Right lobe of liver (tissue), 6 donors: ENCODE measurements at regions not wholly inside any gene's neighbourhood (a gene's known extent, or its start where the extent isn't known, plus 50 kb on each side); places are given as distances from the start of the nearest gene placed in this dataset.

Experiments
- ATAC-seq, 4 donors: fragments of 200-7000 bp; cut with Tn5 transposase; one replicate each; pipeline ENCODE4 v1.9.1; 2020; ENCODE audit warnings: mild to moderate bottlenecking in 4 of 4, moderate library complexity in 4 of 4
- DNase-seq, 3 donors: peaks; one replicate each; pipeline ENCODE4 v3.0.0-alpha.2; 2020
- H3K27ac ChIP-seq, 3 donors: fragments of 200-600 bp; one replicate each; pipeline ENCODE4 v1.8.0; 2022
- H3K27me3 ChIP-seq, 2 donors: fragments of 200-600 bp; one replicate each; pipeline ENCODE4 v1.8.0; 2022
- H3K36me3 ChIP-seq, 4 donors: fragments of 200-600 bp; sonication (generic) in 1 of 4; one replicate each; pipeline versions ENCODE4 v1.5.1 to v1.8.0; 2017 to 2022; ENCODE audit warnings: control low read depth in 1 of 4
- H3K4me1 ChIP-seq, 4 donors: fragments of 200-600 bp; sonication (generic) in 1 of 4; one replicate each; pipeline versions ENCODE4 v1.5.1 to v1.8.0; 2017 to 2022; ENCODE audit warnings: control low read depth in 1 of 4
- H3K4me3 ChIP-seq, 3 donors: fragments of 200-600 bp; one replicate each; pipeline ENCODE4 v1.8.0; 2022
- H3K9me3 ChIP-seq, 4 donors: fragments of 200-600 bp; sonication (generic) in 1 of 4; one replicate each; pipeline versions ENCODE4 v1.5.1 to v1.8.0; 2017 to 2022; ENCODE audit warnings: control low read depth in 1 of 4
- POLR2A ChIP-seq: fragments of 450-650 bp; IDR thresholded peaks from one replicate; pipeline ENCODE4 v1.6.1; 2017; ENCODE audit warnings: antibody characterized with exemption, mild to moderate bottlenecking
- WGBS: methylation state at CpG from one replicate; pipeline ENCODE4 v1.1.6; 2018; ENCODE audit warnings: low coverage, low lambda C conversion rate; ENCODE audit not compliant: insufficient coverage; ENCODE audit errors: missing lambda C conversion rate; 5-methylcytosine and 5-hydroxymethylcytosine counted together
- intact Hi-C, 2 donors: fragments of 100-400 bp; cut with DNase I; formaldehyde crosslinking; loops; one replicate each; pipeline versions ENCODE4 v1.11.2 to v1.14.1; 2022
- TF ChIP-seq, protein P1 (sequence below), 4 donors: fragments of 200-600 bp in 3 of 4; fragments of 450-650 bp in 1 of 4; IDR thresholded peaks; one replicate each; pipeline versions ENCODE4 v1.5.1 to v1.8.0; 2016 to 2022; ENCODE audit warnings: antibody characterized with exemption in 4 of 4, mild to moderate bottlenecking in 2 of 4
- donor health status: DM: no; HTN: yes; CAD: no.
- donor health status: DM: no; HTN: no; CAD: no.
- donor health status: DM: no; HTN: no; CAD: no.
- donor health status: DM: no; HTN: yes; CAD: no.
- donor health status: DM: no; HTN: yes; CAD: no.

DNA sequence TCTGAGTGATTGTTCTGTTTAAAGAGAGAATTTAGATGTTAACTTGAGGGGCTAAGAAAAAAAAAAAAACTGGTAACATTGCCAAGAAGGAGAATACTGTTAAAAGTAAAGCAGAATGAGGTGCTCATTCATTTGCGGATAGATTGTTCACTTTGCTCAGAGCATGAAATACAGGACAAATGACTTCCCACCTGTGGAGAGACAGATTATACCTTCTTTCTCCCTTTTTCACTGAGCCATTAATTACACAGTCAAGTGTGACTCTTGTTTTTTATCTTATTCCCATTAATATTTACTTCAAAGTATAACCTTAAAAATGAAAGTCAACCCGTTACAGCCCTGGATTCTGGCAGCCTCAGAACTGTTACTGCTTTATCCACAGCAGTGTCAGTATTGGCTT lies 264.5 kb downstream of the TAF11L14 start:
- Histone ChIP-seq H3K4me1 (no peaks in the 10 kb centered on the region), H3K9me3 (no peaks in the 10 kb centered on the region), H3K4me3 (no peak overlapping the region), H3K27ac (no peak overlapping the region), H3K27me3 (no peaks in the 10 kb centered on the region), H3K36me3 (no peaks in the 10 kb centered on the region)
- intact Hi-C loops, result no loop called here
- 33% methylated on average over 2 of the region's 2 CpGs for WGBS
- TF ChIP-seq, protein P1, sequence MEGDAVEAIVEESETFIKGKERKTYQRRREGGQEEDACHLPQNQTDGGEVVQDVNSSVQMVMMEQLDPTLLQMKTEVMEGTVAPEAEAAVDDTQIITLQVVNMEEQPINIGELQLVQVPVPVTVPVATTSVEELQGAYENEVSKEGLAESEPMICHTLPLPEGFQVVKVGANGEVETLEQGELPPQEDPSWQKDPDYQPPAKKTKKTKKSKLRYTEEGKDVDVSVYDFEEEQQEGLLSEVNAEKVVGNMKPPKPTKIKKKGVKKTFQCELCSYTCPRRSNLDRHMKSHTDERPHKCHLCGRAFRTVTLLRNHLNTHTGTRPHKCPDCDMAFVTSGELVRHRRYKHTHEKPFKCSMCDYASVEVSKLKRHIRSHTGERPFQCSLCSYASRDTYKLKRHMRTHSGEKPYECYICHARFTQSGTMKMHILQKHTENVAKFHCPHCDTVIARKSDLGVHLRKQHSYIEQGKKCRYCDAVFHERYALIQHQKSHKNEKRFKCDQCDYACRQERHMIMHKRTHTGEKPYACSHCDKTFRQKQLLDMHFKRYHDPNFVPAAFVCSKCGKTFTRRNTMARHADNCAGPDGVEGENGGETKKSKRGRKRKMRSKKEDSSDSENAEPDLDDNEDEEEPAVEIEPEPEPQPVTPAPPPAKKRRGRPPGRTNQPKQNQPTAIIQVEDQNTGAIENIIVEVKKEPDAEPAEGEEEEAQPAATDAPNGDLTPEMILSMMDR (IDR thresholded peaks at IDR 0.05), result no peak
- no peak for TF ChIP-seq POLR2A
- no peak for ATAC-seq
- DNase-seq, result no peak

DNA sequence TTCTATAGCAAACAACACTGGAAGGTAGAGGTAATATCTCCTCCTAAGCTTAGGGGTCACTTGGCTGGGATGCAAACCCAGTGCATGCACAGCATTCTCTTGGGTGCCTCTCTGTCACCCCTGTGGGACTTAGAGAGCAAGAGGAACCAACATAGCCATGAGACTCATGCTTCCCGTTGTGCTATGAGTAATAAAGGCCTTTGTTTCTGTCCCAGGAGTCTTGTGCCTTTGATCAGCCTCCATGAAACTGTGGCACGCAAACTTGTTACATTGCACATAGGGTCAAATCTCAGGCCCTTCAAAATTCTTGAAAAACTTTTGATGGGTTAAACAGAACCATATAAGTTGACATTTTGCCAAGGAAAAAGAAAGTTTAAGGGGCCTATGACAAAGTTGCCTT lies 272.8 kb downstream of the TAF11L14 start:
- Histone ChIP-seq H3K36me3 (no peaks in the 10 kb centered on the region), H3K4me3 (no peak overlapping the region), H3K9me3 (no peaks in the 10 kb centered on the region), H3K4me1 (no peaks in the 10 kb centered on the region), H3K27ac (no peak overlapping the region), H3K27me3 (no peaks in the 10 kb centered on the region)
- WGBS, result 79% methylated on average over 2 of the region's 2 CpGs
- ATAC-seq, result no peak
- TF ChIP-seq, protein P1 (IDR thresholded peaks at IDR 0.05), result no peak
- no peak for TF ChIP-seq POLR2A
- no peak for DNase-seq
- intact Hi-C loops, result no loop called here

DNA sequence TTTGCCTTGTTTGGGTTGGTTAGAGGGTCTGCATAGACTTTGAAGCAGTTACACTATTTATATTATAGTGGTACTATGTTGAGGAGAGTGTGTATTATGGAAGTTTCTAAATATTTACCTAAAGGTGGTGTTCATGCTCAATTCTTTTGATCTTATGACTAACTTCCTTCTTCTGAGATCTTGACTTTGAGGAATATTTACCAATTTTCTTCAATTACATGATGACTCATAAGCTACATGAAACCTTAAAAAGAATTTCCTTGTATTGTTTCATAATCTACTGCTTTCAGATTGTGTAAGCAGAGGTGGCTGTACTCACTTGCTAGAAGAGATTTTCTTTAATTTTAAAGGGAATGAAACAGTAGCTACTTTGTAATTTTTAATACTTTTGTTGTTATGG lies 276.1 kb downstream of the TAF11L14 start:
- TF ChIP-seq, protein P1 (IDR thresholded peaks at IDR 0.05), result no peak
- no peak for TF ChIP-seq POLR2A
- Histone ChIP-seq H3K4me3 (no peak overlapping the region), H3K9me3 (no peaks in the 10 kb centered on the region), H3K36me3 (no peaks in the 10 kb centered on the region), H3K4me1 (no peaks in the 10 kb centered on the region), H3K27ac (no peak overlapping the region), H3K27me3 (no peaks in the 10 kb centered on the region)
- ATAC-seq (no peak), DNase-seq (no peak)
- intact Hi-C loops, result no loop called here

DNA sequence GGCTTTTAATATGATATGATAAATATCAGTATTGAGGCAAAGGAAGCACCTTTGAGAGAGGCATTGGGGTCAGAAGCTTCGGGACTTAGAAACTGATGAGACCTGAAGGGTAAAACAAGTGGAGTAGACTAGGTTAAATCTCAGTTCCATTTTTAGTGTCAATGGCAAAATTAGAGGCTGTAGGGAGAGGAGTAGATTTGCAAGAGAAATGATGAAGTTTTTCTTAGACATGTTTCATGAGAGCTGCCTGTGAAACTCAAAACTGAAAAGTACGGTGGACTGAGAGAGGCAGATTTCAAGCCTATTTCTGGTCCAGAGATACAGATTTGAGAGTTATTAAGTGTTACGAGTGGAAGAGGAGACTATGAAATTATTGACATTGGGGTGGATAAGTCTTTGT lies 278.5 kb downstream of the TAF11L14 start:
- no peaks in the 10 kb centered on the region for H3K9me3 ChIP-seq
- TF ChIP-seq, protein P1 (IDR thresholded peaks at IDR 0.05), result no peak
- no peak for TF ChIP-seq POLR2A
- no peak overlapping the region for H3K27ac ChIP-seq
- H3K27me3 ChIP-seq, result no peaks in the 10 kb centered on the region
- H3K4me3 ChIP-seq, result no peak overlapping the region
- WGBS, result 48% methylated on average over 3 of the region's 3 CpGs
- intact Hi-C loops, result no loop called here
- DNase-seq, result no peak
- no peaks in the 10 kb centered on the region for H3K36me3 ChIP-seq
- no peaks in the 10 kb centered on the region for H3K4me1 ChIP-seq
- ATAC-seq, result no peak

DNA sequence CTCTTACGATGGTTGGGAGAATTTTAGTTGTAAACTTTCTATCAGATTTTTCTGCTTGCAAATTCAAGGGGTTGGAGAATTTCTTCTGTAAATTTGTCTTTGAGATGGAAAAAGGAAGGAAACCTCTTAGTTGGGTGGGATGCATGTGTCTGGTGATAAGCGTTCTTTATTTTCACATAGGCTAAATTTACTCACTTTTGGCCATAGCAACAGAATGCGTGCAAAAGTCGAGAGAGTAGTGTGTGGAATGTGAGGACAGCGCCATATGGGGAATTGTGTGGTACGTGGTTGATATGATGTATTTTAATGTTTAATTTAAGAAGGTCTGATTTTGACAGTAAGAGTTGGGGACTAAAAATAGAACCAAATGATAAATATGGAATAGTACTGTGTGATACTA lies 282.2 kb downstream of the TAF11L14 start:
- ATAC-seq (no peak), DNase-seq (no peak)
- no peaks in the 10 kb centered on the region for H3K4me1 ChIP-seq
- H3K27me3 ChIP-seq, result no peaks in the 10 kb centered on the region
- intact Hi-C loops, result no loop called here
- no peaks in the 10 kb centered on the region for H3K36me3 ChIP-seq
- WGBS, result 38% methylated on average over 6 of the region's 6 CpGs
- H3K9me3 ChIP-seq, result no peaks in the 10 kb centered on the region
- TF ChIP-seq, protein P1 (IDR thresholded peaks at IDR 0.05), result no peak
- no peak for TF ChIP-seq POLR2A
- no peak overlapping the region for H3K27ac ChIP-seq
- no peak overlapping the region for H3K4me3 ChIP-seq
